Heart left ventricle (tissue), 13 donors: ENCODE measurements at regions not wholly inside any gene's neighbourhood (a gene's known extent, or its start where the extent isn't known, plus 50 kb on each side); places are given as distances from the start of the nearest gene placed in this dataset.

ENCODE experiments used
- CTCF ChIP-seq, 12 donors: fragments of 200-600 bp; sonication (generic) in 4 of 12; IDR thresholded peaks; one replicate each; pipeline versions ENCODE4 v1.5.0 to v1.8.0; 2018 to 2022; ENCODE audit warnings: antibody characterized with exemption in 12 of 12, mild to moderate bottlenecking in 5 of 12
- POLR2A ChIP-seq, 2 donors: fragments of 450-650 bp; IDR thresholded peaks; one replicate each; pipeline ENCODE4 v1.6.1; 2017; ENCODE audit warnings: antibody characterized with exemption in 2 of 2, mild to moderate bottlenecking in 2 of 2, moderate library complexity in 2 of 2
- donor health status: ischemic (EF 13 %, LVEDD 7.1; RV severe dilation, severe dysfunction).
- donor health status: DM: no; HTN: yes; CAD: no.
- donor health status: DM: no; HTN: no; CAD: no.
- donor health status: ischemic (EF 25% LVEDD 6.9; RV normal size, moderate dysfunction).
- donor health status: ischemic (EF 25% LVEDD 5.7; RV mildly dilated, moderate dysfunction).
- donor health status: ischemic (EF 35%, LVEDD 5.7; RV mildly dilated, moderate dysfunction).
- donor health status: nonischemic (EF 11% LVEDD 7.7; RV severe dilation, severe dysfunction).
- donor health status: DM: yes; HTN: yes; CAD: no.
- donor health status: PGD.
- donor health status: ischemic (EF 29% LVEDD 5.4; RV normal size, mild dysfunction).
- donor health status: nonischemic (EF 23%, LVEDD 6.1; RV moderate dilation, normal function).

- TF ChIP-seq CTCF (IDR thresholded peaks at IDR 0.05), result no peak
- no peak for TF ChIP-seq POLR2A (IDR thresholded peaks at IDR 0.05)
These were observed 1624.0 kb downstream of the AMY1C start for GRCh38 chr1:105373681-105374080.
